K562 (cell line): ENCODE measurements at regions not wholly inside any gene's neighbourhood (a gene's known extent, or its start where the extent isn't known, plus 50 kb on each side); places are given as distances from the start of the nearest gene placed in this dataset.
A peak's percentile ranks its signal among the peaks of the same experiment; 100 is the strongest.

Source experiments
- ATAC-seq: fragments of 200-7000 bp; cut with Tn5 transposase; 3 replicates; pipeline ENCODE4 v1.9.1; 2020; ENCODE audit warnings: moderate library complexity
- BruUV-seq: library from RNA; stranded (reverse); fragments of 400-500 nt; replicated peaks from 2 replicates; lab custom pipeline; 2021; lab: Mats Ljungman, UMichigan
- CTCF ChIA-PET: fragments of 300-600 bp; formaldehyde crosslinking; extraction: SDS; loops from one replicate; lab custom pipeline; 2021; ENCODE audit warnings: low intra/inter-chr PET ratio; lab: Yijun Ruan, JAX
- POLR2A ChIA-PET: fragments of 300-600, 350-650 bp; sonication (Branson Sonifier 250); formaldehyde crosslinking; extraction: SDS; loops from one replicate; lab custom pipeline; 2021; ENCODE audit warnings: antibody characterized with exemption, inconsistent platforms; lab: Yijun Ruan, JAX
- DNase-seq, 4 experiments: peaks; one replicate each; pipeline versions ENCODE4 v3.0.0 to v3.0.0-alpha.2; 2011 to 2018; ENCODE audit warnings: low spot score in 3 of 4, mixed read lengths in 3 of 4; ENCODE audit errors: extremely low read depth in 1 of 4
- FAIRE-seq: peaks from 2 replicates; lab custom pipeline; 2011; peaks lifted over from hg19 to GRCh38; lab: Jason Lieb, UNC
- H2AFZ ChIP-seq: 2 replicates; pipeline ENCODE4 v1.6.0; 2011; ENCODE audit warnings: low read depth, low read length, control low read depth, inconsistent platforms
- H3K27ac ChIP-seq: fragments of 200-600 bp; 3 replicates; pipeline ENCODE4 v1.8.0; 2011; ENCODE audit warnings: low read depth, mild to moderate bottlenecking, control low read depth, inconsistent platforms, low read length, moderate library complexity, mixed read lengths; ENCODE audit errors: extremely low read depth
- H3K27me3 ChIP-seq, 2 experiments: fragments of 300-600 bp in 1 of 2; 2 replicates in 1 of 2; 3 replicates in 1 of 2; pipeline versions ENCODE4 v1.6.0 to v1.8.0; 2011; ENCODE audit warnings: inconsistent platforms in 2 of 2, low read length in 2 of 2, mild to moderate bottlenecking in 1 of 2, mixed read lengths in 1 of 2, moderate library complexity in 1 of 2; ENCODE audit not compliant: control insufficient read depth in 2 of 2, insufficient read depth in 2 of 2
- H3K36me3 ChIP-seq: fragments of 300-600 bp; 3 replicates; pipeline ENCODE4 v1.8.0; 2011; ENCODE audit warnings: mild to moderate bottlenecking, low read length, inconsistent platforms; ENCODE audit not compliant: control insufficient read depth, insufficient read depth
- H3K4me1 ChIP-seq, 2 experiments: fragments of 200-600 bp in 1 of 2; replicated peaks in 1 of 2; 2 replicates in 1 of 2; 3 replicates in 1 of 2; pipeline versions ENCODE4 v1.5.1 to v1.8.0; 2011; ENCODE audit warnings: inconsistent platforms in 2 of 2, low read length in 2 of 2, mild to moderate bottlenecking in 1 of 2, mixed read lengths in 1 of 2, moderate library complexity in 1 of 2; ENCODE audit not compliant: control insufficient read depth in 2 of 2, insufficient read depth in 2 of 2
- H3K4me2 ChIP-seq: 2 replicates; pipeline ENCODE4 v1.6.1; 2011; ENCODE audit warnings: low read length, control low read depth, inconsistent platforms, mixed read lengths; ENCODE audit not compliant: insufficient read depth
- H3K4me3 ChIP-seq: fragments of 200-600 bp; sonication (generic), shearing (Covaris generic); 2 replicates; pipeline ENCODE4 v1.5.1; 2016; ENCODE audit warnings: control low read depth, inconsistent platforms
- H3K79me2 ChIP-seq: fragments of 200-600 bp; 3 replicates; pipeline ENCODE4 v1.8.0; 2011; ENCODE audit warnings: low read length, inconsistent platforms; ENCODE audit not compliant: control insufficient read depth, insufficient read depth
- H3K9ac ChIP-seq, 2 experiments: 2 replicates each; pipeline versions ENCODE4 v1.6.0 to v1.6.1; 2011; ENCODE audit warnings: low read depth in 2 of 2, low read length in 2 of 2, control low read depth in 1 of 2, inconsistent platforms in 1 of 2, mild to moderate bottlenecking in 1 of 2, mixed read lengths in 1 of 2; ENCODE audit not compliant: insufficient read depth in 1 of 2
- H3K9me1 ChIP-seq: one replicate; pipeline ENCODE4 v1.6.0; 2011; ENCODE audit warnings: inconsistent platforms, mild to moderate bottlenecking, low read length, moderate library complexity; ENCODE audit not compliant: control insufficient read depth, insufficient read depth
- H3K9me3 ChIP-seq: replicated peaks from 2 replicates; pipeline ENCODE4 v1.5.1; 2011; ENCODE audit warnings: low read depth, low read length, inconsistent platforms; ENCODE audit not compliant: control insufficient read depth, insufficient read depth
- H4K20me1 ChIP-seq: replicated peaks from 2 replicates; pipeline ENCODE4 v1.6.1; 2011; ENCODE audit warnings: low read length, inconsistent platforms, mixed read lengths; ENCODE audit not compliant: control insufficient read depth, insufficient read depth
- HSF4 ChIP-seq: fragments of 250-450 bp; sonication (Bioruptor Pico); IDR thresholded peaks from 2 replicates; pipeline ENCODE4 v2.1.2; 2022; ENCODE audit warnings: mild to moderate bottlenecking, moderate library complexity, borderline replicate concordance
- MYBL2 ChIP-seq, 2 experiments: fragments of 450-650 bp in 1 of 2; sonication (generic) in 1 of 2; formaldehyde crosslinking in 1 of 2; IDR thresholded peaks; 2 replicates each; pipeline versions ENCODE4 v1.6.1 to v1.8.1; 2017 to 2022; ENCODE audit warnings: borderline replicate concordance in 1 of 2, inconsistent platforms in 1 of 2, low read depth in 1 of 2, mild to moderate bottlenecking in 1 of 2, missing genetic modification reagents in 1 of 2, moderate library complexity in 1 of 2
- SMAD4 ChIP-seq: fragments of 250-450 bp; sonication (Bioruptor Pico); conservative IDR thresholded peaks from 2 replicates; pipeline ENCODE4 v1.8.0; 2021; ENCODE audit warnings: inconsistent platforms, mild to moderate bottlenecking, moderate library complexity
- ZNF224 ChIP-seq: sonication (generic); formaldehyde crosslinking; IDR thresholded peaks from 2 replicates; pipeline ENCODE4 v1.8.0; 2022; ENCODE audit warnings: mild to moderate bottlenecking, missing genetic modification reagents
- WGBS: fragments of 100-300 bp; shearing (Covaris generic); methylation state at CpG from one replicate; pipeline ENCODE4 v1.1.6; 2016; ENCODE audit warnings: low coverage, mixed read lengths; ENCODE audit not compliant: insufficient coverage; ENCODE audit errors: missing lambda C conversion rate; 5-methylcytosine and 5-hydroxymethylcytosine counted together
- in situ Hi-C: fragments of 300-500 bp; cut with MboI; formaldehyde crosslinking; loops from 4 replicates; pipeline ENCODE4 v1.15.0; 2018; ENCODE audit warnings: inconsistent platforms, mixed read lengths
- intact Hi-C: fragments of 100-400 bp; cut with micrococcal nuclease; formaldehyde crosslinking; loops from 2 replicates; pipeline ENCODE4 v1.14.2; 2022

DNA sequence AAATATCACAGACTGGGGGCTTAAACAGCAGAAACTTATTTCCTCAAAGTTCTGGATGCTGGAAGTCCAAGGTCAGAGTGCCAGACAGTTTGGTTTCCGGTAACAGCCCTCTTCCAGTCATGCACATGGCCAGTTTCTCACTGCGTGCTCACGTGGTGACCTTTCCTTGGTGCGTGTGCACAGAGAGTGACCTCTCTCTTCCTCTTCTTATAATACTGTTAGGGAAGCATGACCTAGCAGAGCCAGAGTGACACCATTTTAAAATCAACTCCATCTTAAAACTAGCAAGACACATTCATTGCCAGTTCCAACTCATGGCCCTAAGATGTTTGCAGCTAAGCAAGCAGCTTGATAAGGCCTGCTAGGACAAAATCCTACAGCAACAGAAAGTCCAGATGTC lies 221.5 kb upstream of the DAAM1 start (continued):
- peak; percentile 54 for TF ChIP-seq SMAD4 (CRISPR knock-in tag)

DNA sequence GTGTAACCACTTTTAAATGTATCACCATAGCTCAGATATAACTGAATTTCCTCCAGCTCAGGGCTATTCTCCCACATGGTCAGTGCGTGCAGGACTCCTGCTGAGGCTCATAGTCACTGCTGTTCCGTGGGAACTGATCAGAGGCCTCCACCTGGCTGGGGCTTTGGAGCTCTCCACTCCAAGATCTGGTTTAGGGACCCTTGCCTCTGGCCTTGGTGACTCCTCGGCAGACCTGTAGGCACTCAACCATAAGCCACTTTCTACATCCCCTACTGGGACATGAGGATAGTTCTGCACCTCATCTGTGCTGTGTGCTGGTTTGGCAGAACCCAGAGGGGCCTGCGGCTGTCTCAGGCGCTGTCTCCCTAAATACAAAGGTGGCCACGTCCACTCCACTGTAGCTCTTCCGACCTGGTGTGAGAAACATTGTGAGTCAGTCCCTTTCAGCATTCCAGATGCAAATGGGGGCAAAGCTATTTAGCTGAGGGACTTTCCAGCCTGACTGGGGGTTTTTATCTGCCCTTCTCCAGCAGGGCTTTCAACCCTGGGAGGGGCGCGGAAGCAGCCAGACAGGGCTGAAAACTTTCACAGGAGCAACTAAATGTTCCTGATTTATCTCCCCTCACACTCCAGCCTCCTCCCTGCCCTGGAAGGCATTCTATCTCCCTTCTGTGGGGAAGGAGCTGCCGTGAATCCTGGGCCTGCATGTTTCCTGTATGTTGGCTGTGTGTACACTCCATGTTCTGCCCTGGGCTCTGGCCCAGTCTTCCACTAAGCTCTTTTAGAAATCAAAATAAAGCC lies 218.3 kb upstream of the DAAM1 start:
- Histone ChIP-seq H3K79me2 (no peaks in the 10 kb centered on the region), H3K27ac (no peak overlapping the region), H3K9me1 (no peaks in the 10 kb centered on the region), H4K20me1 (no peaks in the 10 kb centered on the region), H2AFZ (no peak overlapping the region), H3K4me3 (no peak overlapping the region), H3K27me3 (no peaks in the 10 kb centered on the region), H3K9me3 (no peaks in the 10 kb centered on the region), H3K4me1 (no peaks in the 10 kb centered on the region), H3K9ac (no peak overlapping the region), H3K36me3 (no peaks in the 10 kb centered on the region), H3K4me2 (no peak overlapping the region)
- BruUV-seq = no TSS peak
- intact Hi-C loops (no loop called here), in situ Hi-C loops (no loop called here)
- FAIRE-seq (no peak), DNase-seq (peak in 1 of 4 experiments; percentile 1), ATAC-seq (no peak)
- POLR2A ChIA-PET = no interaction called here
- CTCF ChIA-PET = no interaction called here
- 0% methylated on average over 7 of the region's 10 CpGs for WGBS
- TF ChIP-seq HSF4 (no peak), MYBL2 (IDR thresholded peaks at IDR 0.05; ENCODE audit: low read depth) (no peak), MYBL2 (CRISPR knock-in tag; IDR thresholded peaks at IDR 0.05; ENCODE audit: borderline replicate concordance) (no peak), ZNF224 (CRISPR knock-in tag) (no peak)
